Stomach (tissue), 8 donors: ENCODE measurements at regions not wholly inside any gene's neighbourhood (a gene's known extent, or its start where the extent isn't known, plus 50 kb on each side); places are given as distances from the start of the nearest gene placed in this dataset.

ENCODE experiments used
- DNase-seq, 2 donors: peaks; one replicate each; pipeline versions ENCODE4 v3.0.0 to v3.0.0-alpha.2; 2013 to 2019
- H3K27ac ChIP-seq, 5 donors: fragments of 200-600 bp in 4 of 5; sonication (generic) in 4 of 5; one replicate each; pipeline ENCODE4 v1.5.1; 2013 to 2019; ENCODE audit warnings: mild to moderate bottlenecking in 1 of 5, moderate library complexity in 1 of 5
- H3K27me3 ChIP-seq, 3 donors: fragments of 200-600 bp; sonication (generic); one replicate each; pipeline ENCODE4 v1.5.1; 2017 to 2019; ENCODE audit warnings: mixed run types in 1 of 3
- H3K36me3 ChIP-seq, 4 donors: fragments of 200-600 bp; sonication (generic); 1 replicate in 3 of 4; 2 replicates in 1 of 4; pipeline ENCODE4 v1.5.1; 2016 to 2019
- H3K4me1 ChIP-seq, 4 donors: fragments of 200-600 bp; sonication (generic); one replicate each; pipeline ENCODE4 v1.5.1; 2016 to 2019
- H3K4me3 ChIP-seq, 4 donors: fragments of 200-600 bp; sonication (generic) in 3 of 4; one replicate each; pipeline ENCODE4 v1.5.1; 2016 to 2019; ENCODE audit warnings: mild to moderate bottlenecking in 1 of 4
- H3K9me3 ChIP-seq, 4 donors: fragments of 200-600 bp; sonication (generic); one replicate each; pipeline ENCODE4 v1.5.1; 2016 to 2019
- EP300 ChIP-seq: sonication (generic); formaldehyde crosslinking; IDR thresholded peaks from one replicate; pipeline ENCODE4 v1.6.1; 2017; ENCODE audit warnings: antibody characterized with exemption
- POLR2A ChIP-seq, 4 donors: fragments of 450-650 bp; IDR thresholded peaks; one replicate each; pipeline ENCODE4 v1.6.1; 2016; ENCODE audit warnings: antibody characterized with exemption in 4 of 4, control low read depth in 2 of 4, mild to moderate bottlenecking in 1 of 4, moderate library complexity in 1 of 4
- POLR2AphosphoS5 ChIP-seq, 3 donors: sonication (generic); formaldehyde crosslinking; IDR thresholded peaks; one replicate each; pipeline ENCODE4 v1.6.1; 2016; ENCODE audit warnings: antibody characterized with exemption in 3 of 3
- WGBS, 5 donors: extraction: QIAGEN DNeasy Blood & Tissue Kit in 3 of 5; methylation state at CpG; one replicate each; pipeline versions ENCODE4 v1.1.5 to v1.1.7; 2013 to 2018; 5-methylcytosine and 5-hydroxymethylcytosine counted together
- intact Hi-C: fragments of 100-400 bp; cut with DNase I; formaldehyde crosslinking; loops from one replicate; pipeline ENCODE4 v1.15.1; 2023; ENCODE audit warnings: low total_unique reads
- TF ChIP-seq, protein P1 (sequence below), 7 experiments: fragments of 450-650 bp in 4 of 7; fragments of 200-600 bp in 3 of 7; sonication (generic) in 3 of 7; IDR thresholded peaks; one replicate each; pipeline ENCODE4 v1.5.1; 2016 to 2019; ENCODE audit warnings: antibody characterized with exemption in 7 of 7, control low read depth in 2 of 7, mild to moderate bottlenecking in 1 of 7
- donor health status: healthy with polysubstance abuse.
- donor health status: Bipolar disorder and iron deficiency.
- donor health status: healthy.

DNA sequence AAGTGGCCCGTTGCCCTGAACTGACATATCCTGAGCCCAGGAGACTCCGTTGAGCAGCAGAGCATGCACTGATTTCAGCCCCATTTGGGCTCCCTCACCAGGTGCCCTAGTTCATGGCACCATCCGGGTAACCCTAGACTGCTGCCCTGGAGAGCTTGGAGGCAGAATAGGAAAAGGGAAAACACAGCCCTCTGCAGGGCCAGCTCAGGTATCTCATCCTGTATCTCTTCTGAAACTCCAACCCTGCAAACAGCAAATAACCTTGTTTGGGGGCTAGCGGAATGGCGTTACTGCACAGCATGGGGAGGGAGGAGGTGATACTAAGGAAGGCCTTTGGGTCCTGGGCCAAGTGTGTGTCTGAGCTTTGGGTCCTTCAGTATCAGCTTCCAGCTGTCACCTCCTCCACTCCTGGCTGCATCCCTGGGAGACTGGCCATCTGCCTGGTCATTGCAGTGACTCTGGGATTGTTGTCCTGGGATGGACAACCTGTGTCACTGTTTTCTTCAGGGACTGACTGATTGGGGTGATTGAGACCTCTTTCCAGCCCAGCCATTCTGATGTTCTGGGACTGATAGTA, 233.8 kb upstream of the SKOR2 start:
- H3K36me3 ChIP-seq = no peaks in the 10 kb centered on the region
- no peaks in the 10 kb centered on the region for H3K4me1 ChIP-seq
- WGBS, 5 donors = 59 to 78% (median 65%) methylated on average over 5 of the region's 5 CpGs
- no peak overlapping the region for H3K4me3 ChIP-seq
- DNase-seq = no peak
- H3K27ac ChIP-seq = no peak overlapping the region
- TF ChIP-seq POLR2A (IDR thresholded peaks at IDR 0.05) (no peak), EP300 (no peak), POLR2AphosphoS5 (IDR thresholded peaks at IDR 0.05) (no peak)
- TF ChIP-seq, protein P1, sequence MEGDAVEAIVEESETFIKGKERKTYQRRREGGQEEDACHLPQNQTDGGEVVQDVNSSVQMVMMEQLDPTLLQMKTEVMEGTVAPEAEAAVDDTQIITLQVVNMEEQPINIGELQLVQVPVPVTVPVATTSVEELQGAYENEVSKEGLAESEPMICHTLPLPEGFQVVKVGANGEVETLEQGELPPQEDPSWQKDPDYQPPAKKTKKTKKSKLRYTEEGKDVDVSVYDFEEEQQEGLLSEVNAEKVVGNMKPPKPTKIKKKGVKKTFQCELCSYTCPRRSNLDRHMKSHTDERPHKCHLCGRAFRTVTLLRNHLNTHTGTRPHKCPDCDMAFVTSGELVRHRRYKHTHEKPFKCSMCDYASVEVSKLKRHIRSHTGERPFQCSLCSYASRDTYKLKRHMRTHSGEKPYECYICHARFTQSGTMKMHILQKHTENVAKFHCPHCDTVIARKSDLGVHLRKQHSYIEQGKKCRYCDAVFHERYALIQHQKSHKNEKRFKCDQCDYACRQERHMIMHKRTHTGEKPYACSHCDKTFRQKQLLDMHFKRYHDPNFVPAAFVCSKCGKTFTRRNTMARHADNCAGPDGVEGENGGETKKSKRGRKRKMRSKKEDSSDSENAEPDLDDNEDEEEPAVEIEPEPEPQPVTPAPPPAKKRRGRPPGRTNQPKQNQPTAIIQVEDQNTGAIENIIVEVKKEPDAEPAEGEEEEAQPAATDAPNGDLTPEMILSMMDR (IDR thresholded peaks at IDR 0.05) = no peak
- intact Hi-C loops = no loop called here
- peaks cover 0 to 4% (median 0%) of the 10 kb centered on the region in 4 donors for H3K9me3 ChIP-seq
- H3K27me3 ChIP-seq = peaks cover 0 to 4% (median 4%) of the 10 kb centered on the region in 3 donors

DNA sequence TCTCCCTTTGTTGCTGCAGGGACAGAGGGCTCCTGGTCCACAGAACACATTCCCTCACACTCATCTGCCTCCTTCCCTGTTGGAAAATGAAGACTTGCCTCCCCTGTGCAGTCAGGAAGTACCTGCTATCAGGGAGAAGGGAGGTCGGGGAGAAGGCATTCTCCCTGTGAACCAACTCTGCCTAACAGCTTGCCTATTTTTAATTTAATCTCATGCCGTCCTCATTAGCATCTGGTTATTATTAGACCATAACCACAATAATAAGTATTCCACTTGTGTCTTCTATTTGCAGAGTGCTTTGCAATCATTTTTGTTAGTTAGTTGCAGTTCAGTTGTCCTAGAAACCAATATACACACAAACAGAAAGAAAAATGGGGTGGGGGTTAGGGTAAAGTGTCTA, 232.6 kb upstream of the SKOR2 start:
- H3K4me1 ChIP-seq = no peaks in the 10 kb centered on the region
- DNase-seq = no peak
- no peak overlapping the region for H3K27ac ChIP-seq
- intact Hi-C loops = no loop called here
- H3K36me3 ChIP-seq = no peaks in the 10 kb centered on the region
- H3K4me3 ChIP-seq = no peak overlapping the region
- no peak for TF ChIP-seq POLR2A (IDR thresholded peaks at IDR 0.05)
- TF ChIP-seq POLR2AphosphoS5 (IDR thresholded peaks at IDR 0.05) = no peak
- TF ChIP-seq EP300 = no peak
- TF ChIP-seq, protein P1 (IDR thresholded peaks at IDR 0.05) = no peak
- H3K27me3 ChIP-seq = peaks cover 0 to 4% (median 4%) of the 10 kb centered on the region in 3 donors
- 63 to 77% (median 68%) methylated on average over 2 of the region's 2 CpGs for WGBS, 5 donors
- H3K9me3 ChIP-seq = peaks cover 0 to 4% (median 0%) of the 10 kb centered on the region in 4 donors

GRCh38 chr18:47480166-47480565, 228.7 kb upstream of the SKOR2 start:
- H3K36me3 ChIP-seq = no peaks in the 10 kb centered on the region

GRCh38 chr18:47471784-47472183, 220.3 kb upstream of the SKOR2 start:
- Histone ChIP-seq H3K27me3 (no peaks in the 10 kb centered on the region), H3K36me3 (no peaks in the 10 kb centered on the region), H3K9me3 (no peaks in the 10 kb centered on the region), H3K4me1 (no peaks in the 10 kb centered on the region), H3K4me3 (no peak overlapping the region), H3K27ac (no peak overlapping the region)
- intact Hi-C loops = no loop called here
- DNase-seq = no peak
- 53 to 65% (median 61%) methylated on average over 2 of the region's 2 CpGs for whole genome bisulfite sequencing, 5 donors
- TF ChIP-seq POLR2A (IDR thresholded peaks at IDR 0.05) (no peak), POLR2AphosphoS5 (IDR thresholded peaks at IDR 0.05) (no peak), EP300 (no peak)
- TF ChIP-seq, protein P1 (IDR thresholded peaks at IDR 0.05) = no peak

More at GRCh38 chr18:47480166-47480565, 228.7 kb upstream of the SKOR2 start:
- no peak for DNase-seq
- Histone ChIP-seq H3K4me1 (no peaks in the 10 kb centered on the region), H3K27me3 (peaks cover 0 to 4% (median 4%) of the 10 kb centered on the region in 3 donors), H3K9me3 (no peaks in the 10 kb centered on the region), H3K4me3 (no peak overlapping the region), H3K27ac (no peak overlapping the region)
- WGBS, 5 donors = 59 to 71% (median 71%) methylated on average over 4 of the region's 4 CpGs
- intact Hi-C loops = no loop called here
- no peak for TF ChIP-seq POLR2AphosphoS5 (IDR thresholded peaks at IDR 0.05)
- no peak for TF ChIP-seq POLR2A (IDR thresholded peaks at IDR 0.05)
- TF ChIP-seq, protein P1 (IDR thresholded peaks at IDR 0.05) = no peak
- TF ChIP-seq EP300 = no peak
